A549 (cell line): ENCODE measurements at regions not wholly inside any gene's neighbourhood (a gene's known extent, or its start where the extent isn't known, plus 50 kb on each side); places are given as distances from the start of the nearest gene placed in this dataset.

Experiments used
- ATAC-seq, 2 experiments: fragments of 200-7000 bp in 1 of 2; fragments of >200 bp in 1 of 2; cut with Nextera tagmentation in 1 of 2; cut with Tn5 transposase in 1 of 2; 3 replicates each; pipeline versions ENCODE4 v1.8.0 to v1.9.1; 2018 to 2020; ENCODE audit warnings: mild to moderate bottlenecking in 1 of 2, moderate library complexity in 1 of 2
- CTCF ChIA-PET: fragments of 300-600 bp; sonication (Branson Sonifier 250); formaldehyde crosslinking; extraction: SDS; loops from one replicate; lab custom pipeline; 2021; ENCODE audit warnings: antibody characterized with exemption, inconsistent platforms; lab: Yijun Ruan, JAX
- POLR2A ChIA-PET: fragments of 350-600 bp; formaldehyde crosslinking; extraction: SDS; loops from one replicate; lab custom pipeline; 2021; ENCODE audit warnings: antibody characterized with exemption, inconsistent platforms; lab: Yijun Ruan, JAX
- DNase-seq, 2 experiments: peaks; one replicate each; pipeline versions ENCODE4 v3.0.0 to v3.0.0-alpha.2; 2011 to 2016; ENCODE audit warnings: low read depth in 1 of 2, low spot score in 1 of 2
- FAIRE-seq: peaks from 2 replicates; lab custom pipeline; 2011; peaks lifted over from hg19 to GRCh38; lab: Jason Lieb, UNC
- H3K27ac ChIP-seq, 2 experiments: fragments of >200 bp; sonication (Bioruptor Twin); formaldehyde crosslinking; 3 replicates each; pipeline ENCODE4 v1.5.1; 2016 to 2017
- H3K4me1 ChIP-seq: fragments of >200 bp; sonication (Bioruptor Twin); formaldehyde crosslinking; 3 replicates; pipeline ENCODE4 v1.6.1; 2016
- H3K4me2 ChIP-seq: fragments of >200 bp; sonication (Bioruptor Twin); formaldehyde crosslinking; 3 replicates; pipeline ENCODE4 v1.6.1; 2016
- H3K4me3 ChIP-seq: fragments of >200 bp; sonication (Bioruptor Twin); formaldehyde crosslinking; 3 replicates; pipeline ENCODE4 v1.5.1; 2016
- H3K9me3 ChIP-seq: fragments of >200 bp; sonication (Bioruptor Twin); formaldehyde crosslinking; 3 replicates; pipeline ENCODE4 v1.6.1; 2016
- CBX8 ChIP-seq: fragments of 200-600 bp; sonication (generic); IDR thresholded peaks from 2 replicates; pipeline ENCODE4 v1.6.1; 2016
- CEBPB ChIP-seq, 2 experiments: fragments of >200 bp in 1 of 2; sonication (Bioruptor Twin) in 1 of 2; formaldehyde crosslinking in 1 of 2; IDR thresholded peaks; 2 replicates each; pipeline ENCODE4 v1.6.1; 2012 to 2016
- CHD2 ChIP-seq: fragments of 150-350 bp; IDR thresholded peaks from 2 replicates; pipeline ENCODE4 v1.6.1; 2014; ENCODE audit warnings: low read length; ENCODE audit not compliant: partially characterized antibody
- CHD4 ChIP-seq: fragments of 200-600 bp; sonication (generic); IDR thresholded peaks from 2 replicates; pipeline ENCODE4 v1.6.1; 2016; ENCODE audit warnings: antibody characterized with exemption, mild to moderate bottlenecking, borderline replicate concordance
- EHF ChIP-seq: fragments of 250-450 bp; sonication (Bioruptor Pico); IDR thresholded peaks from 2 replicates; pipeline ENCODE4 v1.5.0; 2020; ENCODE audit warnings: mild to moderate bottlenecking
- FOSB ChIP-seq: fragments of 250-450 bp; sonication (Bioruptor Pico); IDR thresholded peaks from 2 replicates; pipeline ENCODE4 v1.5.0; 2020; ENCODE audit warnings: mild to moderate bottlenecking, moderate library complexity
- HOXA7 ChIP-seq: fragments of 250-450 bp; sonication (Bioruptor Pico); IDR thresholded peaks from 2 replicates; pipeline ENCODE4 v1.5.0; 2020; ENCODE audit warnings: mild to moderate bottlenecking, moderate library complexity
- HOXB13 ChIP-seq: fragments of 250-450 bp; sonication (Bioruptor Pico); IDR thresholded peaks from 2 replicates; pipeline ENCODE4 v1.5.0; 2020; ENCODE audit warnings: low read depth, mild to moderate bottlenecking, moderate library complexity
- HOXB5 ChIP-seq: fragments of 250-450 bp; sonication (Bioruptor Pico); IDR thresholded peaks from 2 replicates; pipeline ENCODE4 v1.5.0; 2020; ENCODE audit warnings: mild to moderate bottlenecking, moderate library complexity
- JUN ChIP-seq, 2 experiments: fragments of >200 bp; sonication (Bioruptor Twin); formaldehyde crosslinking; IDR thresholded peaks; 2 replicates in 1 of 2; 3 replicates in 1 of 2; pipeline ENCODE4 v1.6.1; 2016 to 2017
- KDM1A ChIP-seq: fragments of 200-600 bp; sonication (generic); IDR thresholded peaks from 2 replicates; pipeline ENCODE4 v1.6.1; 2016; ENCODE audit warnings: low read depth, mild to moderate bottlenecking
- KDM5A ChIP-seq: fragments of 200-600 bp; sonication (generic); IDR thresholded peaks from 2 replicates; pipeline ENCODE4 v1.6.1; 2016; ENCODE audit warnings: antibody characterized with exemption, mild to moderate bottlenecking
- MAFK ChIP-seq: fragments of 450-650 bp; IDR thresholded peaks from 2 replicates; pipeline ENCODE4 v1.6.1; 2014; ENCODE audit not compliant: partially characterized antibody
- MAX ChIP-seq: IDR thresholded peaks from 2 replicates; pipeline ENCODE4 v1.6.1; 2012
- MAZ ChIP-seq: fragments of 150-350 bp; IDR thresholded peaks from 2 replicates; pipeline ENCODE4 v1.6.1; 2014; ENCODE audit warnings: antibody characterized with exemption, low read depth, low read length, borderline replicate concordance
- MYC ChIP-seq: IDR thresholded peaks from 2 replicates; pipeline ENCODE4 v1.6.1; 2012; ENCODE audit warnings: mild to moderate bottlenecking, inconsistent platforms, low read length, improper control_type of control experiment, borderline replicate concordance
- NR3C1 ChIP-seq: fragments of >200 bp; sonication (Bioruptor Twin); formaldehyde crosslinking; IDR thresholded peaks from 3 replicates; pipeline ENCODE4 v1.6.1; 2017
- POLR2AphosphoS2 ChIP-seq: conservative IDR thresholded peaks from 2 replicates; pipeline ENCODE4 v1.6.1; 2012; ENCODE audit warnings: low read length, improper control_type of control experiment, inconsistent platforms
- REST ChIP-seq: fragments of 200-600 bp; sonication (generic); IDR thresholded peaks from 2 replicates; pipeline ENCODE4 v1.6.1; 2016; ENCODE audit warnings: antibody characterized with exemption, mild to moderate bottlenecking, moderate library complexity
- SREBF2 ChIP-seq: fragments of 450-650 bp; IDR thresholded peaks from 2 replicates; pipeline ENCODE4 v1.6.1; 2014; ENCODE audit warnings: mild to moderate bottlenecking, moderate library complexity
- TP53 ChIP-seq: fragments of 250-450 bp; sonication (Bioruptor Pico); IDR thresholded peaks from 2 replicates; pipeline ENCODE4 v1.5.0; 2021; ENCODE audit warnings: mild to moderate bottlenecking, moderate library complexity
- USF2 ChIP-seq: fragments of 450-650 bp; IDR thresholded peaks from 2 replicates; pipeline ENCODE4 v1.6.1; 2014; ENCODE audit warnings: antibody characterized with exemption
- ZNF302 ChIP-seq: fragments of 250-450 bp; sonication (Bioruptor Pico); IDR thresholded peaks from 2 replicates; pipeline ENCODE4 v1.9.0; 2021; ENCODE audit warnings: inconsistent platforms, mild to moderate bottlenecking, moderate library complexity
- ZSCAN20 ChIP-seq: fragments of 250-450 bp; sonication (Bioruptor Pico); IDR thresholded peaks from 2 replicates; pipeline ENCODE4 v1.8.0; 2022; ENCODE audit warnings: mild to moderate bottlenecking, moderate library complexity
- WGBS: methylation state at CpG from one replicate; pipeline ENCODE4 v1.1.6; 2017; ENCODE audit errors: missing lambda C conversion rate; 5-methylcytosine and 5-hydroxymethylcytosine counted together

GRCh38 chr6:8943073-8943472, 507.7 kb upstream of the SLC35B3 start:
- ChIA-PET CTCF (no interaction called here), POLR2A (no interaction called here)
- H3K4me1 ChIP-seq, result peaks cover 4% of the 10 kb centered on the region; the same call in 1 of the 3 replicates
- FAIRE-seq, result no peak
- WGBS, result 47% methylated on average over 3 of the region's 3 CpGs
- H3K9me3 ChIP-seq, result no peaks in the 10 kb centered on the region
- H3K4me2 ChIP-seq, result no peak overlapping the region
- no peak for ATAC-seq
- no peak for TF ChIP-seq CBX8
- TF ChIP-seq EHF (CRISPR knock-in tag), result no peak
- TF ChIP-seq MAZ, result no peak
- no peak for TF ChIP-seq TP53 (CRISPR knock-in tag)
- no peak for TF ChIP-seq SREBF2
- no peak for TF ChIP-seq MYC
- no peak for TF ChIP-seq KDM5A
- no peak for TF ChIP-seq CHD4
- TF ChIP-seq HOXA7 (CRISPR knock-in tag), result no peak
- no peak for TF ChIP-seq CEBPB (IDR thresholded peaks at IDR 0.05)
- TF ChIP-seq POLR2AphosphoS2, result no peak
- no peak overlapping the region for H3K4me3 ChIP-seq
- H3K27ac ChIP-seq, result no peak overlapping the region
- no peak for DNase-seq

- TF ChIP-seq CHD2, result no peak
- no peak for TF ChIP-seq KDM1A
- no peak for TF ChIP-seq EHF (CRISPR knock-in tag)
- TF ChIP-seq ZNF302 (CRISPR knock-in tag), result no peak
- TF ChIP-seq MAX, result no peak
- TF ChIP-seq MAFK, result no peak
- TF ChIP-seq HOXB5 (CRISPR knock-in tag), result no peak
- Histone ChIP-seq H3K4me2 (no peak overlapping the region), H3K4me1 (peaks cover 4% of the 10 kb centered on the region; the same call in 1 of the 3 replicates), H3K9me3 (no peaks in the 10 kb centered on the region), H3K27ac (no peak overlapping the region), H3K4me3 (no peak overlapping the region)
- FAIRE-seq (no peak), DNase-seq (no peak), ATAC-seq (no peak)
- ChIA-PET POLR2A (no interaction called here), CTCF (no interaction called here)
- 59% methylated on average over 2 of the region's 2 CpGs for WGBS
Measured at GRCh38 chr6:8941577-8941976, 506.2 kb upstream of the SLC35B3 start.

GRCh38 chr6:8940356-8940755, 505.0 kb upstream of the SLC35B3 start:
- H3K4me3 ChIP-seq, result no peak overlapping the region
- H3K27ac ChIP-seq, result no peak overlapping the region
- FAIRE-seq, result no peak
- ChIA-PET POLR2A (no interaction called here), CTCF (no interaction called here)
- no peak for DNase-seq
- TF ChIP-seq REST (no peak), MYC (no peak), FOSB (CRISPR knock-in tag) (no peak), ZSCAN20 (CRISPR knock-in tag) (no peak), NR3C1 (no peak), USF2 (no peak), SREBF2 (no peak), HOXB13 (CRISPR knock-in tag) (no peak), JUN (IDR thresholded peaks at IDR 0.05) (no peak), CHD4 (no peak)
- ATAC-seq, result no peak
- H3K9me3 ChIP-seq, result no peaks in the 10 kb centered on the region
- 79% methylated on average over 6 of the region's 6 CpGs for WGBS
- no peak overlapping the region for H3K4me2 ChIP-seq
- peaks cover 4% of the 10 kb centered on the region; the same call in 1 of the 3 replicates for H3K4me1 ChIP-seq
